K562 (cell line): ENCODE measurements at regions not wholly inside any gene's neighbourhood (a gene's known extent, or its start where the extent isn't known, plus 50 kb on each side); places are given as distances from the start of the nearest gene placed in this dataset.

Experiments
- ATAC-seq: fragments of 200-7000 bp; cut with Tn5 transposase; 3 replicates; pipeline ENCODE4 v1.9.1; 2020; ENCODE audit warnings: moderate library complexity
- BruUV-seq: library from RNA; stranded (reverse); fragments of 400-500 nt; replicated peaks from 2 replicates; lab custom pipeline; 2021; lab: Mats Ljungman, UMichigan
- CTCF ChIA-PET: fragments of 300-600 bp; formaldehyde crosslinking; extraction: SDS; loops from one replicate; lab custom pipeline; 2021; ENCODE audit warnings: low intra/inter-chr PET ratio; lab: Yijun Ruan, JAX
- POLR2A ChIA-PET: fragments of 300-600, 350-650 bp; sonication (Branson Sonifier 250); formaldehyde crosslinking; extraction: SDS; loops from one replicate; lab custom pipeline; 2021; ENCODE audit warnings: antibody characterized with exemption, inconsistent platforms; lab: Yijun Ruan, JAX
- DNase-seq, 4 experiments: peaks; one replicate each; pipeline versions ENCODE4 v3.0.0 to v3.0.0-alpha.2; 2011 to 2018; ENCODE audit warnings: low spot score in 3 of 4, mixed read lengths in 3 of 4; ENCODE audit errors: extremely low read depth in 1 of 4
- FAIRE-seq: peaks from 2 replicates; lab custom pipeline; 2011; peaks lifted over from hg19 to GRCh38; lab: Jason Lieb, UNC
- H2AFZ ChIP-seq: 2 replicates; pipeline ENCODE4 v1.6.0; 2011; ENCODE audit warnings: low read depth, low read length, control low read depth, inconsistent platforms
- H3K27ac ChIP-seq: fragments of 200-600 bp; 3 replicates; pipeline ENCODE4 v1.8.0; 2011; ENCODE audit warnings: low read depth, mild to moderate bottlenecking, control low read depth, inconsistent platforms, low read length, moderate library complexity, mixed read lengths; ENCODE audit errors: extremely low read depth
- H3K27me3 ChIP-seq, 2 experiments: fragments of 300-600 bp in 1 of 2; 2 replicates in 1 of 2; 3 replicates in 1 of 2; pipeline versions ENCODE4 v1.6.0 to v1.8.0; 2011; ENCODE audit warnings: inconsistent platforms in 2 of 2, low read length in 2 of 2, mild to moderate bottlenecking in 1 of 2, mixed read lengths in 1 of 2, moderate library complexity in 1 of 2; ENCODE audit not compliant: control insufficient read depth in 2 of 2, insufficient read depth in 2 of 2
- H3K36me3 ChIP-seq: fragments of 300-600 bp; 3 replicates; pipeline ENCODE4 v1.8.0; 2011; ENCODE audit warnings: mild to moderate bottlenecking, low read length, inconsistent platforms; ENCODE audit not compliant: control insufficient read depth, insufficient read depth
- H3K4me1 ChIP-seq, 2 experiments: fragments of 200-600 bp in 1 of 2; replicated peaks in 1 of 2; 2 replicates in 1 of 2; 3 replicates in 1 of 2; pipeline versions ENCODE4 v1.5.1 to v1.8.0; 2011; ENCODE audit warnings: inconsistent platforms in 2 of 2, low read length in 2 of 2, mild to moderate bottlenecking in 1 of 2, mixed read lengths in 1 of 2, moderate library complexity in 1 of 2; ENCODE audit not compliant: control insufficient read depth in 2 of 2, insufficient read depth in 2 of 2
- H3K4me2 ChIP-seq: 2 replicates; pipeline ENCODE4 v1.6.1; 2011; ENCODE audit warnings: low read length, control low read depth, inconsistent platforms, mixed read lengths; ENCODE audit not compliant: insufficient read depth
- H3K4me3 ChIP-seq: fragments of 200-600 bp; sonication (generic), shearing (Covaris generic); 2 replicates; pipeline ENCODE4 v1.5.1; 2016; ENCODE audit warnings: control low read depth, inconsistent platforms
- H3K79me2 ChIP-seq: fragments of 200-600 bp; 3 replicates; pipeline ENCODE4 v1.8.0; 2011; ENCODE audit warnings: low read length, inconsistent platforms; ENCODE audit not compliant: control insufficient read depth, insufficient read depth
- H3K9ac ChIP-seq, 2 experiments: 2 replicates each; pipeline versions ENCODE4 v1.6.0 to v1.6.1; 2011; ENCODE audit warnings: low read depth in 2 of 2, low read length in 2 of 2, control low read depth in 1 of 2, inconsistent platforms in 1 of 2, mild to moderate bottlenecking in 1 of 2, mixed read lengths in 1 of 2; ENCODE audit not compliant: insufficient read depth in 1 of 2
- H3K9me1 ChIP-seq: one replicate; pipeline ENCODE4 v1.6.0; 2011; ENCODE audit warnings: inconsistent platforms, mild to moderate bottlenecking, low read length, moderate library complexity; ENCODE audit not compliant: control insufficient read depth, insufficient read depth
- H3K9me3 ChIP-seq: replicated peaks from 2 replicates; pipeline ENCODE4 v1.5.1; 2011; ENCODE audit warnings: low read depth, low read length, inconsistent platforms; ENCODE audit not compliant: control insufficient read depth, insufficient read depth
- H4K20me1 ChIP-seq: replicated peaks from 2 replicates; pipeline ENCODE4 v1.6.1; 2011; ENCODE audit warnings: low read length, inconsistent platforms, mixed read lengths; ENCODE audit not compliant: control insufficient read depth, insufficient read depth
- CREM ChIP-seq: IDR thresholded peaks from 2 replicates; pipeline ENCODE4 v1.6.1; 2014; ENCODE audit warnings: antibody characterized with exemption, low read depth
- CXXC5 ChIP-seq: fragments of 250-450 bp; sonication (Bioruptor Pico); IDR thresholded peaks from 2 replicates; pipeline ENCODE4 v1.8.0; 2022; ENCODE audit warnings: inconsistent platforms, mild to moderate bottlenecking, moderate library complexity
- HBP1 ChIP-seq: fragments of 450-650 bp; formaldehyde crosslinking; IDR thresholded peaks from 2 replicates; pipeline ENCODE4 v1.4.0; 2022; ENCODE audit warnings: missing genetic modification characterization
- IRF9 ChIP-seq: fragments of 450-650 bp; IDR thresholded peaks from 2 replicates; pipeline ENCODE4 v1.6.1; 2016; ENCODE audit warnings: missing biosample characterization, missing genetic modification characterization
- KAT7 ChIP-seq: sonication (generic); formaldehyde crosslinking; IDR thresholded peaks from 2 replicates; pipeline ENCODE4 v1.8.0; 2022; ENCODE audit warnings: missing genetic modification reagents, mild to moderate bottlenecking, borderline replicate concordance
- KLF6 ChIP-seq: fragments of 250-450 bp; sonication (Bioruptor Pico); IDR thresholded peaks from 2 replicates; pipeline ENCODE4 v1.4.0; 2020; ENCODE audit warnings: mild to moderate bottlenecking, moderate library complexity, borderline replicate concordance
- MAZ ChIP-seq, 2 experiments: fragments of 450-650 bp in 1 of 2; sonication (generic) in 1 of 2; formaldehyde crosslinking; IDR thresholded peaks in 1 of 2; conservative IDR thresholded peaks in 1 of 2; 2 replicates each; pipeline versions ENCODE4 v1.4.0 to v1.5.0; 2020; ENCODE audit warnings: mild to moderate bottlenecking in 1 of 2, missing genetic modification reagents in 1 of 2
- PREB ChIP-seq: sonication (generic); formaldehyde crosslinking; IDR thresholded peaks from 2 replicates; pipeline ENCODE4 v1.8.1; 2023; ENCODE audit warnings: mild to moderate bottlenecking, missing genetic modification reagents
- TAF7 ChIP-seq: fragments of 450-650 bp; IDR thresholded peaks from 2 replicates; pipeline ENCODE4 v1.6.1; 2016; ENCODE audit warnings: missing genetic modification characterization, missing compliant biosample characterization
- TCF7L2 ChIP-seq: fragments of 150-350 bp; IDR thresholded peaks from 2 replicates; pipeline ENCODE4 v1.6.1; 2016; ENCODE audit warnings: low read depth, mild to moderate bottlenecking, low read length, moderate library complexity
- YBX1 ChIP-seq: fragments of 450-650 bp; IDR thresholded peaks from 2 replicates; pipeline ENCODE4 v1.7.1; 2016; ENCODE audit warnings: mild to moderate bottlenecking
- ZBTB1 ChIP-seq: sonication (generic); formaldehyde crosslinking; IDR thresholded peaks from 2 replicates; pipeline ENCODE4 v1.8.1; 2023; ENCODE audit warnings: missing genetic modification reagents, low read depth, mild to moderate bottlenecking, borderline replicate concordance
- ZFP36 ChIP-seq: fragments of 150-350 bp; IDR thresholded peaks from 2 replicates; pipeline ENCODE4 v1.6.1; 2018; ENCODE audit warnings: low read length, low read depth; ENCODE audit not compliant: partially characterized antibody
- ZNF668 ChIP-seq: fragments of 250-450 bp; sonication (Bioruptor Pico); IDR thresholded peaks from 2 replicates; pipeline ENCODE4 v1.8.0; 2022; ENCODE audit warnings: mild to moderate bottlenecking, inconsistent platforms
- ZZZ3 ChIP-seq: fragments of 450-650 bp; IDR thresholded peaks from 2 replicates; pipeline ENCODE4 v1.6.1; 2016; ENCODE audit warnings: antibody characterized with exemption, mild to moderate bottlenecking, moderate library complexity
- WGBS: fragments of 100-300 bp; shearing (Covaris generic); methylation state at CpG from one replicate; pipeline ENCODE4 v1.1.6; 2016; ENCODE audit warnings: low coverage, mixed read lengths; ENCODE audit not compliant: insufficient coverage; ENCODE audit errors: missing lambda C conversion rate; 5-methylcytosine and 5-hydroxymethylcytosine counted together
- in situ Hi-C: fragments of 300-500 bp; cut with MboI; formaldehyde crosslinking; loops from 4 replicates; pipeline ENCODE4 v1.15.0; 2018; ENCODE audit warnings: inconsistent platforms, mixed read lengths
- intact Hi-C: fragments of 100-400 bp; cut with micrococcal nuclease; formaldehyde crosslinking; loops from 2 replicates; pipeline ENCODE4 v1.14.2; 2022

- no peak for TF ChIP-seq KLF6 (CRISPR knock-in tag)
Measured at GRCh38 chr21:24995216-24995615, 612.1 kb downstream of the MRPL39 start (continued).

GRCh38 chr21:24994717-24995116, 612.6 kb downstream of the MRPL39 start:
- no peak overlapping the region for H3K9ac ChIP-seq
- intact Hi-C loops, result no loop called here
- no peaks in the 10 kb centered on the region for H3K4me1 ChIP-seq
- in situ Hi-C loops, result no loop called here
- CTCF ChIA-PET, result no interaction called here
- POLR2A ChIA-PET, result no interaction called here
- no peak for FAIRE-seq
- no peak overlapping the region for H3K4me2 ChIP-seq
- no peak overlapping the region for H2AFZ ChIP-seq
- H3K9me3 ChIP-seq, result no peaks in the 10 kb centered on the region
- 5% methylated on average over 4 of the region's 4 CpGs for WGBS
- no peak overlapping the region for H3K27ac ChIP-seq
- H4K20me1 ChIP-seq, result no peaks in the 10 kb centered on the region
- H3K27me3 ChIP-seq, result no peaks in the 10 kb centered on the region
- no peaks in the 10 kb centered on the region for H3K36me3 ChIP-seq
- TF ChIP-seq ZZZ3 (no peak), ZBTB1 (CRISPR knock-in tag) (no peak), MAZ (CRISPR knock-in tag; conservative IDR thresholded peaks at IDR 0.05 in 1 of 2, IDR thresholded peaks at IDR 0.05 in 1 of 2) (no peak), TAF7 (tag) (no peak), ZNF668 (CRISPR knock-in tag) (no peak), PREB (CRISPR knock-in tag) (no peak), KAT7 (CRISPR knock-in tag) (no peak), IRF9 (tag) (no peak), YBX1 (no peak), HBP1 (no peak), CREM (no peak), CXXC5 (CRISPR knock-in tag) (no peak), TCF7L2 (no peak), ZFP36 (no peak)
- TF ChIP-seq, all 486 proteins: peak for 0
- no peaks in the 10 kb centered on the region for H3K9me1 ChIP-seq
- no peak for ATAC-seq
- DNase-seq, result no peak
- no peak overlapping the region for H3K4me3 ChIP-seq
- no peaks in the 10 kb centered on the region for H3K79me2 ChIP-seq
- BruUV-seq, result no TSS peak
